HG03064 (cell line): ENCODE measurements at regions not wholly inside any gene's neighbourhood (a gene's known extent, or its start where the extent isn't known, plus 50 kb on each side); places are given as distances from the start of the nearest gene placed in this dataset.

Experiments used
- ATAC-seq: cut with Tn5 transposase; IDR thresholded peaks from one replicate; pipeline ENCODE4 v1.9.1; 2021; ENCODE audit warnings: low read depth; ENCODE audit not compliant: unreplicated experiment

GRCh38 chr4:107122736-107123135 is 86.6 kb upstream of the DKK2 start:
- no peak for ATAC-seq

GRCh38 chr4:107120661-107121060 is 84.5 kb upstream of the DKK2 start:
- ATAC-seq, result no peak

DNA sequence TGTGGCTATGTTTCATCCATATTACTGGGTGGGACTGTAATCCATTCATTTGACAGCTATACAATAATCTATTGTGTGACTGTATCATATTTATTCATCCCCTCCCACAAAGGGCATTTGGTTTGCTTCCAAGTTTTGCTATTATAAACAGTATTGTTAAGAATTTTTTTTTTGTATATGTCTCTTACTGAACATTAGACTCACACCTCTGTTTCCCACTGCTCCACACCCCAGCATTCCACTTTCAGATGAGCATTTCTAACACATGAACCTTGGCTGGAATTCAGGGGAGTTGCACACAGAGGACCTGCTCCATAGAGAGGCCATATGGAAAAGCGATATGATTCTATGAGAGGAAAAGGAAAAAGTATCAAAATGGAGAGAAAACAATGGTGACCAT is 81.6 kb upstream of the DKK2 start:
- no peak for ATAC-seq

DNA sequence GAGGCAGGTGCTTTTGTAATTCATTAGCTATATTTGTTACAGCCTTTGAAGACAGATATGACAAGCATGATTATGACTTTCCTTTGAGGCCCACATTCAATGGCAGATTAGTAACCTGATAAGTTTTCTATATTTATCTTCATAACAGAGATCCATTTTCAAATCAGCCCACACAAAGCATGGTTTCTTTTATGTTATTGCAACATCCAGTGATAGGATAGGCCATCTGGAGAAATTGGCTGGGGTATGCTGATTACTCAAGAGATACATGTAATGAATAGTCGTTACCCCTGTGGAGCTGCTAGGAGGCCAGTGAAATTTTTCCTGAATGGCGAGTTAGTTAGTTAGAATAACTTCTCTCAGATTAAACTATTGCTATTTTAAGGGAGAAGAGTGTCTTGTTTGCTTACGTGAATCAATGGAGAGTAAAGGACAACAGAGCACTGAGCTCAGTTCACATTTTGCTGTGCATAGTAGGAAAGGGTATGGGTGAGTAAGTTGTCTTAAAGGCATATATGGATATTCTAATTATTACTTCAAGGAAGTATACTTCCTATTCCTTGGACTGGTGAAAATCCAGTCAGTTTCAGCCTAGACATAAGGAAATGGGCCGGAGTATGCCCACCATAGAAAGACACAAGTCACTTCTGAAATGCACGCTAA is 79.2 kb upstream of the DKK2 start:
- ATAC-seq, result no peak

DNA sequence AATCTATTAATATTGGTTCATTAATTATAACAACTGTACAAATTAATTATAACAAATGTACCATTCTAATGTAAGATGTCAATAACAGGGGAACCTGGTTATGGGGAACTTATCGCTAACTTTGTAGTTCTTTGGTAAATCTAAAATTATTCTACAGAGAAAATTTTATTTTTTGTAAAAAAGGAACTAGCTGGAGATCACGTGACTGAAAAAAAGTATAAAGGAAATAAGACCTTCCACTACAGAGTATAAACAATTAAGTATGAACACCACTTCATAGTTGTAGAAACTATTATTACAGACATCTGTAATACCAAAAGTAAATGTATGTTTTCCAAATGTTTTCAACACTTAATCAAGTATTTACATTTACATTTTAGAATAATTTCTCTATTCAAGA is 77.9 kb upstream of the DKK2 start:
- no peak for ATAC-seq

- no peak for ATAC-seq
Observed at GRCh38 chr4:107098401-107098800, 62.3 kb upstream of the DKK2 start.

GRCh38 chr4:107094976-107095375 is 58.9 kb upstream of the DKK2 start:
- no peak for ATAC-seq

- ATAC-seq, result no peak
Observed at GRCh38 chr4:107094332-107094731, 58.2 kb upstream of the DKK2 start.
